ENCODE measurements at regions not wholly inside any gene's neighbourhood (a gene's known extent, or its start where the extent isn't known, plus 50 kb on each side); places are given as distances from the start of the nearest gene placed in this dataset.
A peak's percentile ranks its signal among the peaks of the same experiment; 100 is the strongest.

GRCh38 chr14:71437870-71438269, 494.4 kb upstream of the RGS6 start:
- TF ChIP-seq CTCF (conservative IDR thresholded peaks at IDR 0.05; ENCODE audit: control insufficient read depth, insufficient read depth, low read depth, low read length), result no peak
- peak; percentile 21 for DNase-seq (ENCODE audit: low read depth)
- no peak overlapping the region for H3K4me3 ChIP-seq (ENCODE audit: control insufficient read depth, low read depth, low read length)

- TF ChIP-seq CTCF (conservative IDR thresholded peaks at IDR 0.05; ENCODE audit: control insufficient read depth, insufficient read depth, low read depth, low read length), result no peak
- peak; percentile 67 for DNase-seq (ENCODE audit: low read depth)
- no peak overlapping the region for H3K4me3 ChIP-seq (ENCODE audit: control insufficient read depth, low read depth, low read length)
These were observed 493.5 kb upstream of the RGS6 start for GRCh38 chr14:71438684-71439083.

GRCh38 chr14:71441126-71441525, 491.1 kb upstream of the RGS6 start:
- no peak for DNase-seq (ENCODE audit: low read depth)
- TF ChIP-seq CTCF (conservative IDR thresholded peaks at IDR 0.05; ENCODE audit: control insufficient read depth, insufficient read depth, low read depth, low read length), result no peak
- no peak overlapping the region for H3K4me3 ChIP-seq (ENCODE audit: control insufficient read depth, low read depth, low read length)

- no peak overlapping the region for H3K4me3 ChIP-seq (ENCODE audit: control insufficient read depth, low read depth, low read length)
- DNase-seq (ENCODE audit: low read depth), result no peak
- no peak for TF ChIP-seq CTCF (conservative IDR thresholded peaks at IDR 0.05; ENCODE audit: control insufficient read depth, insufficient read depth, low read depth, low read length)
These were observed 488.0 kb upstream of the RGS6 start for GRCh38 chr14:71444030-71444822.

- no peak overlapping the region for H3K4me3 ChIP-seq (ENCODE audit: control insufficient read depth, low read depth, low read length)
- TF ChIP-seq CTCF (conservative IDR thresholded peaks at IDR 0.05; ENCODE audit: control insufficient read depth, insufficient read depth, low read depth, low read length), result no peak
- DNase-seq (ENCODE audit: low read depth), result peak; percentile 15
These were observed 483.6 kb upstream of the RGS6 start for GRCh38 chr14:71448431-71449315.

- DNase-seq (ENCODE audit: low read depth), result no peak
- H3K4me3 ChIP-seq (ENCODE audit: control insufficient read depth, low read depth, low read length), result no peak overlapping the region
- TF ChIP-seq CTCF (conservative IDR thresholded peaks at IDR 0.05; ENCODE audit: control insufficient read depth, insufficient read depth, low read depth, low read length), result no peak
These were observed 482.7 kb upstream of the RGS6 start for GRCh38 chr14:71449316-71450055.

All from fibroblast of mammary gland (primary cell).